ENCODE measurements at regions not wholly inside any gene's neighbourhood (a gene's known extent, or its start where the extent isn't known, plus 50 kb on each side); places are given as distances from the start of the nearest gene placed in this dataset.

- TF ChIP-seq GLI4 (CRISPR knock-in tag; IDR thresholded peaks at IDR 0.05; ENCODE audit: borderline replicate concordance) (no peak), NBN (conservative IDR thresholded peaks at IDR 0.05) (no peak), IRF1 (CRISPR knock-in tag; IDR thresholded peaks at IDR 0.05; ENCODE audit: low read depth) (no peak), ZNF558 (CRISPR knock-in tag; IDR thresholded peaks at IDR 0.05; ENCODE audit: borderline replicate concordance) (no peak), ZBTB33 (CRISPR knock-in tag; IDR thresholded peaks at IDR 0.05) (no peak), SMAD9 (CRISPR knock-in tag; IDR thresholded peaks at IDR 0.05) (no peak), ELF1 (CRISPR knock-in tag; IDR thresholded peaks at IDR 0.05) (no peak), HDAC6 (IDR thresholded peaks at IDR 0.05; ENCODE audit: low read depth, low read length) (no peak), ZNF564 (CRISPR knock-in tag; IDR thresholded peaks at IDR 0.05) (no peak), FOSL2 (CRISPR knock-in tag; IDR thresholded peaks at IDR 0.05) (no peak), NR3C1 (CRISPR knock-in tag; IDR thresholded peaks at IDR 0.05) (no peak), ZBTB7A (CRISPR knock-in tag; IDR thresholded peaks at IDR 0.05) (no peak), NR2F2 (IDR thresholded peaks at IDR 0.05; ENCODE audit: borderline replicate concordance, low read depth) (no peak), ZNF597 (CRISPR knock-in tag; IDR thresholded peaks at IDR 0.05) (no peak)
These were observed 427.0 kb upstream of the KLF12 start for GRCh38 chr13:74561155-74561554.
